ENCODE measurements at regions not wholly inside any gene's neighbourhood (a gene's known extent, or its start where the extent isn't known, plus 50 kb on each side); places are given as distances from the start of the nearest gene placed in this dataset.

- DNase-seq: no peak
These were observed 215.1 kb upstream of the SORCS1 start for GRCh38 chr10:107379601-107380000.

GRCh38 chr10:107371801-107372200 lies 207.3 kb upstream of the SORCS1 start:
- no peak for DNase-seq

GRCh38 chr10:107364872-107365271 lies 200.4 kb upstream of the SORCS1 start:
- DNase-seq: no peak

- DNase-seq: no peak
These were observed 197.8 kb upstream of the SORCS1 start for GRCh38 chr10:107362306-107362705.

GRCh38 chr10:107357033-107357432 lies 192.5 kb upstream of the SORCS1 start:
- DNase-seq: no peak

- no peak for DNase-seq
These were observed 191.9 kb upstream of the SORCS1 start for GRCh38 chr10:107356396-107356795.

GRCh38 chr10:107342711-107343110 lies 178.2 kb upstream of the SORCS1 start:
- no peak for DNase-seq

- DNase-seq: no peak
These were observed 176.8 kb upstream of the SORCS1 start for GRCh38 chr10:107341281-107341680.

- DNase-seq: no peak
These were observed 175.8 kb upstream of the SORCS1 start for GRCh38 chr10:107340326-107340725.

- no peak for DNase-seq
These were observed 171.6 kb upstream of the SORCS1 start for GRCh38 chr10:107336061-107336460.

- DNase-seq: no peak
These were observed 153.1 kb upstream of the SORCS1 start for GRCh38 chr10:107317592-107317991.

GRCh38 chr10:107303203-107303602 lies 138.7 kb upstream of the SORCS1 start:
- DNase-seq: no peak

- DNase-seq: no peak
These were observed 135.1 kb upstream of the SORCS1 start for GRCh38 chr10:107299606-107300005.

- DNase-seq: no peak
These were observed 119.7 kb upstream of the SORCS1 start for GRCh38 chr10:107284187-107284586.

- no peak for DNase-seq
These were observed 115.8 kb upstream of the SORCS1 start for GRCh38 chr10:107280293-107280692.

- no peak for DNase-seq
These were observed 113.1 kb upstream of the SORCS1 start for GRCh38 chr10:107277591-107277990.

GRCh38 chr10:107275806-107276205 lies 111.3 kb upstream of the SORCS1 start:
- DNase-seq: no peak

GRCh38 chr10:107269626-107270025 lies 105.1 kb upstream of the SORCS1 start:
- DNase-seq: no peak

GRCh38 chr10:107264742-107265141 lies 100.2 kb upstream of the SORCS1 start:
- DNase-seq: no peak

GRCh38 chr10:107244122-107244521 lies 79.6 kb upstream of the SORCS1 start:
- no peak for DNase-seq

GRCh38 chr10:107238275-107238674 lies 73.8 kb upstream of the SORCS1 start:
- no peak for DNase-seq

GRCh38 chr10:107232013-107232412 lies 67.5 kb upstream of the SORCS1 start:
- no peak for DNase-seq

- no peak for DNase-seq
These were observed 66.4 kb upstream of the SORCS1 start for GRCh38 chr10:107230887-107231286.

GRCh38 chr10:107215681-107216080 lies 51.2 kb upstream of the SORCS1 start:
- DNase-seq: no peak
